Stimulated activated naive CD8-positive, alpha-beta T cell treated with anti-CD3 and anti-CD28 coated beads, Interleukin-15, Interleukin-2, amounts not matched to agents 100 ng/mL and 50 ng/mL, for 24 hours (primary cell): ENCODE measurements at regions not wholly inside any gene's neighbourhood (a gene's known extent, or its start where the extent isn't known, plus 50 kb on each side); places are given as distances from the start of the nearest gene placed in this dataset.

Source experiments
- H3K27ac Mint-ChIP-seq: one replicate; pipeline ENCODE4 v1.8.0; 2021; ENCODE audit warnings: mild to moderate bottlenecking, mixed read lengths
- H3K27me3 Mint-ChIP-seq: one replicate; pipeline ENCODE4 v1.8.0; 2021; ENCODE audit warnings: mixed read lengths
- H3K36me3 Mint-ChIP-seq: one replicate; pipeline ENCODE4 v1.8.0; 2021; ENCODE audit warnings: low read depth, mixed read lengths
- H3K4me1 Mint-ChIP-seq: one replicate; pipeline ENCODE4 v1.8.0; 2021; ENCODE audit warnings: low read depth, mixed read lengths
- H3K4me3 Mint-ChIP-seq: one replicate; pipeline ENCODE4 v1.8.0; 2021; ENCODE audit warnings: mild to moderate bottlenecking, mixed read lengths
- H3K9me3 Mint-ChIP-seq: one replicate; pipeline ENCODE4 v1.8.0; 2021; ENCODE audit warnings: mixed read lengths

DNA sequence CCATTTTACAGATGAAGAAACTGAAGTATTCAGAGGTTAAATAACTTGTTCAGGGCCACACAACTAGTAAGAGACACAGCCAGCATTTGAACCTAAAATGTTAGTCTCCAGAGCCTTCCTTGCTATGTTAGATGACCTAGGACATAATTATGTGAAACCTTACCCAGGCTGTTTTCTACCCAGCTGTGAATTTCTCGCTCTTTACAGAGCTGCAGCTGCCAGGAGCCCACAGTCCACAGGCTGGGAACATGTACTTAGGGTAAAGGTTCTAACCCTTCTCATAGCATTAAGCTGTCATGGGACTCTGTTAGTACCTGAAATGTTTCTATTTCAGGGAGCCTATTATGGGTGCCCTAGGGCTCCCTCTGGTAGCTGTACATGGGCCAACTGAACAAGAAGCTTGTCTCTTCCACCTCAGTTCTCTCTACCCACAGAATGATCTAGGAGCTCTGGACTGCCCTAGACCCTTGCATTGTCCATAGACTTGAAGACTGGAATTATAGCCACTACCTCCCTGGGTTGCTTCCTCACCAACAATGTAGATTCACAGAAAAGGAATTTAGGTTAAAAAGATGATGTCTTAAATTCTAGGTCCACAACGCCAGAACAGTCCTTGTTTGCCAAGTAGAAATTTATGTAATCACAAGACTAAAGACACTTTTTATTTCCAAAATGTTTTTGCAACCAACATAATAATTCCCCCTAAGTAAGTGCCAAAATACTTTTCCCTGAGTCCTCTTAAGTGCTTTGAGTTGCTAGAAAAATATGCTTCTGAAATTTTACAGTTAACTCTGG is 262.9 kb downstream of the PIK3R1 start:
- Mint-ChIP-seq H3K27me3 (peaks cover 8% of the 10 kb centered on the region), H3K36me3 (no peaks in the 10 kb centered on the region), H3K9me3 (no peaks in the 10 kb centered on the region), H3K4me3 (no peak overlapping the region), H3K27ac (no peak overlapping the region), H3K4me1 (no peaks in the 10 kb centered on the region)

DNA sequence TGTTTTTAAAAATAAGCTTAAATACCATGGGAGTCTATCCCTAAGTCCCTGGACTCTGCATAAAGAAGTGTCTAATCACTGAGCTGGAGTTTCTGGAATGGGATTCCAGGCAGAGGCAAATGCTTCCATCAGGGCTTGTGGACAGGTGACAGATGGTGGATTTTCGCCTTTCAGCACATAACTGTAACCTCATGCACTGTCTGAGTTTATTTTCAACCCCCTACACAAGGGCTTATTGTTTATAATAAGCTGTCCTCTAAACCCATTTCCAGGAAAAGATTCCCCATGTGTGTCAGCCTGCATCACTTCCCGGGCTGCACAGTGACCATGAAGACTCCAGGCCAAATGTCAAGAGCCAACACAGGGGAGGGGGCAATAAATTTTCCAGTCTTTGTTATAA is 264.0 kb downstream of the PIK3R1 start:
- Mint-ChIP-seq H3K27me3 (peaks cover 6% of the 10 kb centered on the region), H3K4me3 (no peak overlapping the region), H3K9me3 (no peaks in the 10 kb centered on the region), H3K4me1 (no peaks in the 10 kb centered on the region), H3K27ac (no peak overlapping the region), H3K36me3 (no peaks in the 10 kb centered on the region)

DNA sequence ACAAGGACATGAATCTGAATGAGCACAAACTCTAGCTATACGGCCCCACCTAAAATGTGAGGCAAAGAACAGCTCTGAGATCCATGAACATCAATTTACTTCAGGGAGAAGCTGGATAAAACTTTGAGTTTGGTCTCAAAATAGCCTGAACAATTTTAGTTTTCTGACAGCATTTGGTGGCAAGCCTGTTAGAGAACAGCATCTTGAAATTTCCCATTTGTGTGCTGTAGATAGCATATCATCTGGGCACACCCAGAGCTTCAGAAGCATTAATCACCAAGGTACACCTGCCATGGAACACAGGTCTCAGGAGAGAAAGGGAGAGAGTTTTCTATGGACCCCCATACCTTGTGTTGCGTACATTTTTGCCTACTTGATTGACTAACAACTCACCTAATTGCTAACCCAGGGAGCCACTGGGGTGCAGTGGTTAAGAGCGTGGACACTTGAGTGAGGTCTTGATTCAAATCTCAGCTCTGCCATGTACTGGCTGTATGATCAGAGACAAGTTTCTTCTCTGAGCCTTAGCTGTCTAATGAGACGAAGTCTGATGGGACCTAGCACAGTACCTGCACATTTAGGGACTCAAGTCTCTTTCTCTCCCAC is 264.9 kb downstream of the PIK3R1 start:
- no peak overlapping the region for H3K27ac Mint-ChIP-seq
- H3K4me1 Mint-ChIP-seq: no peaks in the 10 kb centered on the region
- no peaks in the 10 kb centered on the region for H3K36me3 Mint-ChIP-seq
- no peak overlapping the region for H3K4me3 Mint-ChIP-seq
- peaks cover 4% of the 10 kb centered on the region for H3K27me3 Mint-ChIP-seq
- H3K9me3 Mint-ChIP-seq: no peaks in the 10 kb centered on the region

DNA sequence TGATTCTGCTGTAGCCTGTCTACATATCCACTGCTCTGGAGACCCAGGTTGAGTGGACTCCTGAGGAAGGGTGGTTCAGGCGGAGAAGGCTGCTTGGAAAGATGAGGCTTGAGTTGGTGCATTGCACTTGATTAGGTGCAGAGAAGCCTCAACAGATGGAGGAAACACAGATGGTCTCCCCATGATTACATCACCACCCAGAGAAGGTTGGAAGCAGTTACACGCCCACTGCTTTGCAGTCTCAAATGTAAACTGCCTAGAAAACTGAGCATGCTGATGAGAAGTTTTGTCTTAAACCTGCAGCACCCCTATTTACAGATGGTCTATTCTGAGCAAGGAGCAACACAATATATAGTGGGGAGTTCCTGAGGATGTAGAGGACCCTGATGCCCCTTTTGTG is 266.6 kb downstream of the PIK3R1 start:
- Mint-ChIP-seq H3K9me3 (no peaks in the 10 kb centered on the region), H3K4me3 (no peak overlapping the region), H3K4me1 (no peaks in the 10 kb centered on the region), H3K27ac (no peak overlapping the region), H3K36me3 (no peaks in the 10 kb centered on the region), H3K27me3 (peaks cover 6% of the 10 kb centered on the region)

DNA sequence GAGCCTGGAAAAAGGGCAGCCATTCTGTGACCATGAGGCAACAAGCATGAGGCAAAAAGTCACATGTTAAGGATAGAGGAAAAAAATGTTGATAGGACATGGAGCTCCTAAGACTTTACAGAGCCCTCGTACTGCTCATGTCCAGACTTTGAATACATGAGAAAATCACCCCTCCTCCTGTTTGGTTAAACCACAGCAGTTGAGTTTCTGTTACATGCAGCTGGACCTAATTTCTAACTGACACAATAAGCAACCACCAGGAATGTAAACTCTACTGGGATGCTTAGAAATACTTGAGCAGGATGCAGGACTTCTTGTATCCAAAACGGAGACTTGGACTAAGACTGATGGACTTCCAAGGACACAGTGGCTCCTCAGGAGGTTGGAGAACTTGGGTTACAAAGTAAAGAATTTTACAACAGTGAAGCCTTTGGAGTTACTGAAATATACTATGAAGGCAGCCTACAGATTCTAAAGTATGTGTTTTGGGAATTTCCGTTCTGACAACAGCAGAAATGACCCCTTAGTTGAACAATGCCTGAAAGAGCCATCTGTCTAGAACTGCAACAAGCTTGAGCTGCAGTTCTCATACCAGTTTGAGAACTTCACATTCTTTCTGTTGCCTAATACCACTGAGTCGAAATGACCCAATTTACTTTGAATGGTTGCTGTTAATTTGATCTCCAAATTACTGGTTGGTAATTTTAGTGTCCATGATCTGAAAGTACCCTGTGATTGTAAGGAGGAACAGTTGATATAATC is 268.9 kb downstream of the PIK3R1 start:
- Mint-ChIP-seq H3K4me3 (no peak overlapping the region), H3K36me3 (no peaks in the 10 kb centered on the region), H3K4me1 (no peaks in the 10 kb centered on the region), H3K27ac (no peak overlapping the region), H3K9me3 (no peaks in the 10 kb centered on the region), H3K27me3 (peaks cover 8% of the 10 kb centered on the region)

DNA sequence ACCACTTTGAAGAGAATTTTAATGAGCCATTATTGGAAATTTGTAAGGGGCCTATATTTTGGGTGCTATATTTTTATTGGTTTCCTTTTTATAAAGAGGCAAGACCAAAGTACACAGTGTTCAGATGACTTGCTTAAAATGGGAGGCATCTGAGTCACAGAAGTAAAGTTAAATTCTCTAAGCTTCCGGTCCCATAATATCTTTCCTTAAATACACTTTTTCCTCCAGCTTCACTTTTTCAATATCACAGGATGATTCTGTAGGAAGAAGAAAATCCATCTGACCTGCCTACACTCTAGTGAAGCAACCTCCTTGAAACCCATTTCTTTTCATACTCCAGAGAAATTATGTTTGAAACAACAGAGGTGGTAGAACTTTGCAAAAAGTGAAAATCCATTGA is 274.0 kb downstream of the PIK3R1 start:
- Mint-ChIP-seq H3K4me3 (no peak overlapping the region), H3K9me3 (no peaks in the 10 kb centered on the region), H3K27ac (no peak overlapping the region), H3K36me3 (no peaks in the 10 kb centered on the region), H3K4me1 (no peaks in the 10 kb centered on the region), H3K27me3 (peaks cover 4% of the 10 kb centered on the region)

GRCh38 chr5:68490406-68490805 is 274.9 kb downstream of the PIK3R1 start:
- no peak overlapping the region for H3K27ac Mint-ChIP-seq
- H3K9me3 Mint-ChIP-seq: no peaks in the 10 kb centered on the region
- peaks cover 4% of the 10 kb centered on the region for H3K27me3 Mint-ChIP-seq
- no peaks in the 10 kb centered on the region for H3K4me1 Mint-ChIP-seq
- H3K36me3 Mint-ChIP-seq: no peaks in the 10 kb centered on the region
- H3K4me3 Mint-ChIP-seq: no peak overlapping the region

- no peaks in the 10 kb centered on the region for H3K27me3 Mint-ChIP-seq
- H3K36me3 Mint-ChIP-seq: peaks cover 19% of the 10 kb centered on the region
- peaks cover 33% of the 10 kb centered on the region for H3K9me3 Mint-ChIP-seq
- no peak overlapping the region for H3K27ac Mint-ChIP-seq
- no peak overlapping the region for H3K4me3 Mint-ChIP-seq
- H3K4me1 Mint-ChIP-seq: no peaks in the 10 kb centered on the region
Observed at GRCh38 chr5:68494771-68495170, 279.2 kb downstream of the PIK3R1 start.

- no peaks in the 10 kb centered on the region for H3K4me1 Mint-ChIP-seq
- H3K36me3 Mint-ChIP-seq: peaks cover 22% of the 10 kb centered on the region
- H3K4me3 Mint-ChIP-seq: no peak overlapping the region
- peaks cover 33% of the 10 kb centered on the region for H3K9me3 Mint-ChIP-seq
- H3K27me3 Mint-ChIP-seq: no peaks in the 10 kb centered on the region
- no peak overlapping the region for H3K27ac Mint-ChIP-seq
Observed at GRCh38 chr5:68499987-68500386, 284.4 kb downstream of the PIK3R1 start.

GRCh38 chr5:68500813-68501212 is 285.3 kb downstream of the PIK3R1 start:
- H3K9me3 Mint-ChIP-seq: peaks cover 29% of the 10 kb centered on the region
- no peaks in the 10 kb centered on the region for H3K27me3 Mint-ChIP-seq
- H3K4me3 Mint-ChIP-seq: no peak overlapping the region
- H3K4me1 Mint-ChIP-seq: no peaks in the 10 kb centered on the region
- peaks cover 22% of the 10 kb centered on the region for H3K36me3 Mint-ChIP-seq
- H3K27ac Mint-ChIP-seq: no peak overlapping the region

GRCh38 chr5:68502531-68502930 is 287.0 kb downstream of the PIK3R1 start:
- H3K36me3 Mint-ChIP-seq: peaks cover 14% of the 10 kb centered on the region
- peaks cover 13% of the 10 kb centered on the region for H3K9me3 Mint-ChIP-seq
- H3K4me1 Mint-ChIP-seq: no peaks in the 10 kb centered on the region
- H3K27ac Mint-ChIP-seq: no peak overlapping the region
- no peaks in the 10 kb centered on the region for H3K27me3 Mint-ChIP-seq
- H3K4me3 Mint-ChIP-seq: no peak overlapping the region

DNA sequence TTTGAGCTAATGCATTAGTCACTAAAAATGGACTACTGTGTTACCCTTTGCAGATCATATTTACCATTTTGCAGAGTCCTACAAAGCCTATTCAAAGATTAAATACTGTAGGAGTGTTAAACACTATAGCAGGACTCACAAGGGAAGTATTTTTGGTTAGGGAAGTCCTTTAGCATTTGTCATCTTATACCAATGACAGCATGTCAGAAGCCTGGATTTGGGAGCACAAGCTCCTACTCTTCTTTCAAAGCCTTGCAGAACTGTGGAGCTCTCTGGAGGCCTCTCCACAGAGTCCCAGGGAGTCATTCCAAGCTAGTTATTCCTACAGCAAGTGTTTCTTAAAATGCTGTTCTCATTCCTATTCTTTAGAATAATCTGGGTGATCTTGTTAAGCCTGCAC is 288.8 kb downstream of the PIK3R1 start:
- no peaks in the 10 kb centered on the region for H3K27me3 Mint-ChIP-seq
- H3K4me3 Mint-ChIP-seq: no peak overlapping the region
- H3K36me3 Mint-ChIP-seq: peaks cover 4% of the 10 kb centered on the region
- no peak overlapping the region for H3K27ac Mint-ChIP-seq
- no peaks in the 10 kb centered on the region for H3K9me3 Mint-ChIP-seq
- no peaks in the 10 kb centered on the region for H3K4me1 Mint-ChIP-seq

- H3K27me3 Mint-ChIP-seq: no peaks in the 10 kb centered on the region
- H3K9me3 Mint-ChIP-seq: no peaks in the 10 kb centered on the region
- no peaks in the 10 kb centered on the region for H3K36me3 Mint-ChIP-seq
- H3K4me1 Mint-ChIP-seq: no peaks in the 10 kb centered on the region
- H3K27ac Mint-ChIP-seq: no peak overlapping the region
- H3K4me3 Mint-ChIP-seq: no peak overlapping the region
Observed at GRCh38 chr5:68505917-68506860, 290.6 kb downstream of the PIK3R1 start.

GRCh38 chr5:68515514-68515913 is 300.0 kb downstream of the PIK3R1 start:
- Mint-ChIP-seq H3K27ac (no peak overlapping the region), H3K4me1 (no peaks in the 10 kb centered on the region), H3K9me3 (no peaks in the 10 kb centered on the region), H3K36me3 (no peaks in the 10 kb centered on the region), H3K4me3 (no peak overlapping the region), H3K27me3 (no peaks in the 10 kb centered on the region)
